GM19023 (cell line): ENCODE measurements at regions not wholly inside any gene's neighbourhood (a gene's known extent, or its start where the extent isn't known, plus 50 kb on each side); places are given as distances from the start of the nearest gene placed in this dataset.
"Not testable (repeated sequence)": the region's sequence is repeated elsewhere in the genome, so short reads cannot be mapped to it uniquely, and the experiment has no call there.

Experiments used
- ATAC-seq: cut with Tn5 transposase; IDR thresholded peaks from one replicate; pipeline ENCODE4 v1.9.1; 2021; ENCODE audit warnings: mild to moderate bottlenecking, moderate library complexity; ENCODE audit not compliant: unreplicated experiment

DNA sequence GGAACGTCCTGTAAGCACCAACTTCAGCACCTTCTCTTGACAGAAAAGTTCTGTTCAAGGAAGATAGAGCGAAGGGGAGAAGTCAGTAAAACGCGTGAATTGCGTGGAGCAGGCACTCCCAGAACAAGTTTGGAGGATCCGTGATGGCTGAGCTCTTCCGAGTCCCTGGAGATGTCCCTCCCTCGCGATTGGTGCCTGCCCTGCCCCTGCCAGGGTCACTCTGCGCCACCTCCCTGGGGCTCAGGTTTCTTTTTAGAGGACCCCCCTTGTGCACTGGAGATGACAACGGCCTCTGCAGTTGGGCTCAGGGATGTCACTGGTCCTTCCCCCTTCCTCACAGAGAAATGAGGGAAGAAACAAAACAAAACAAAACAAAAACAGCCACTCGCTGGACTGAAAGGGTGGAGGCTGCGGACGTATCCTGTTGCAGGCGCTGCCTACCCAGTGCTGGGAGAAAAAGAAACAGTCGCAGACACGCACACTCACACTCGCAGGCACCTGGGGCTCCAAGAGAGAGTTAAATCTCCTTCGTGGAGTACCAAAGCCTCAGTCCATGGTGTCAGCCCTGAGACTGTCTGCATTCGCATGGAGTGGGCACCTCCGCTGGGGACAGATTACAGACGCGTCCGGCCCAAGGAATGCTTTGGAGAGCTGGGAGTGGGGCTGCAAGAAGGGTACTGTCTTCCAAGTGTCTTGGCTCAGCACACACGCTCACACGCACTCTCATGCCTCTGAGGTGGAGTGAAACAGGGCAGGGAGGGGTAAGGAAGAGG is 512.7 kb downstream of the SLCO4C1 start:
- ATAC-seq = no peak

DNA sequence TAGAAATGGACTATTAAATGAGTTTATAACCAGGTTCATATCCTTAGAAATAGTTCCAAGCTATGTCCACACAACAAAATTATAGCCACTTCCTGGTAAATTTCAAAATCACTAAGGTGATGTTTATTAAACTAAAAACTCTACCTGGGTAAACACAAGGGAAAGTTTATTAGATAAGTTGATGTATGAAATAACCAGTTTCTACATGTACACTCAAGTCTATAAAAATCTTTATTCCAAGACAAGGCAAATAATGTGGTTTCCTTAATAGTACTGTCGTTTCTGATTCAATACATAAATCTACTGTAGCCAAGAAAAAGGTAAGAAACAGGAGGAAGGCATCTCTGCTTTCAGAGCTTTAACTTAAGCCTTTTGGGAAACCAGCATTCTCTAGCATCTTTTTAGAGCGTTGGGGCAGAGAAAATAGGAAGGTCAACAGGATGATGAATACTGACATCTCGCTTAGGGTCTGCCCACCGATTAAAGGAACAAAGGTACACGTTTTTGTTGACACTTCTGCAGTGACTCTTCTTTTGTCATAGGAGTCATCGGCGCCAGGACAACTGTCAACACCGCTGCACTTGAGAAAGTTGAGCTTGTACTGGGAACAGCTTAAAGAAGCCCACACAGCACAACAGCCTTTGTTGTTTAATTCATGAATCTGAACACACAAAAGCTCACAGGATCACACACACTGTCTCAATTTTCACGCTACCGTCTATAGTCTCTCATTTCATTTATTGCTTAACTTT is 513.6 kb downstream of the SLCO4C1 start:
- ATAC-seq = no peak

- ATAC-seq = no peak
Observed at GRCh38 chr5:101751105-101751504, 545.0 kb downstream of the SLCO4C1 start.

GRCh38 chr5:101743000-101743399 is 553.1 kb downstream of the SLCO4C1 start:
- ATAC-seq = not testable (repeated sequence)

DNA sequence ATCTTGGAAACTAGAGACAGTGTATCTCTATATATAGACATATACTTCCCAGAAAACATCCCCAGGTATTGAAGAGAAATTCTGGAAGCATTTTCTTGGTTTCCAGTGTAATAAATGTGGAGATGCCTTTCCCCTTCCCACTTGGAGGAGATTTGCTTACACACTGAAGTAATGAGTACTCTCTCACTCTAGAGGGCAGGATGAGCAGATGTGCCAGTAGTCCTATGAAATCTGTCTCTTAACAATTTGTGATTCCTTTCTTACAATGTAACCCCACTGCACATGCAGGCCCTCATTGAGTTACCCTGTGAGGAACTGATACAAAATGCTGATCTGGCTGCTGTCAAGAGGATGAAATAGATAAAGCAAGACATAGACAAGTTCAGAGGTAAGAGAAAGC is 567.2 kb downstream of the SLCO4C1 start:
- no peak for ATAC-seq

- ATAC-seq = no peak
Observed at GRCh38 chr5:101721543-101721942, 574.5 kb downstream of the SLCO4C1 start.

DNA sequence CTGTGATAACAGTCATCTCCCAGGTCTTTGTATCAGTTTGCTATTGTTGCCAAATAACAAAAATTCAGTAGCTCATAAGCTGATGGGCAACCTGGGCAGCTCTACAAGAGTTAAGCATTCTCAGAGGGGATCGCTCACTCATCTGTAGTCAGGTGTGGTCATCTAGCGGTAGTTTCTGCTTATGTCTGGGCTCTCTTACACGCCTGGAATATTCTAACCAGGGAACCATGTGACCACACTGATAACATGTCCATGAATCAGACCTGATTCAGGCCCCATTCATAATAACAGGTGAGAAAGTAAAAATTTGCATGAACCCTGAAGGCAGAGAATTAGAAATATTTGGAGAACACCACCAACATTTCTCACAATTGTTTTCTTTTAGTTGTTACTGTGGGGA is 576.1 kb downstream of the SLCO4C1 start:
- ATAC-seq = no peak

- ATAC-seq = no peak
Observed at GRCh38 chr5:101717721-101718120, 578.4 kb downstream of the SLCO4C1 start.

DNA sequence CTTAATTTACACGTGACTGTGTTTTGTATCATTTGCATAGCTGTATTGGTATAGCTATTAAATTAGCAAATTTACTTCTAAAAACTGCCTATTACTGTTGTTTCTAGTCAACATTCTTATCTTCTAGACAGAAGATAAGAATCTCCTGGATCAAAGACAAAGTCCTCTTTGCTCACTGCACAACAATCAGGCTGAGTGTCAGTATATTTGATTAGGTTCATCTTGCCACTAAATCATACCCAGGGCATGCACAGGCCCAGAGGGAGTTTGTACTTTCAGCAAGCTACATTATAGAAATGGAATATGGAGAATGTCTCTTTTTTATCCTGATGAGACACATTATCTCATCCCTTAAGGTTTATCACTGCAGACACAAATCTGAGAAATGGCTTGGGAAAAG is 579.1 kb downstream of the SLCO4C1 start:
- no peak for ATAC-seq

DNA sequence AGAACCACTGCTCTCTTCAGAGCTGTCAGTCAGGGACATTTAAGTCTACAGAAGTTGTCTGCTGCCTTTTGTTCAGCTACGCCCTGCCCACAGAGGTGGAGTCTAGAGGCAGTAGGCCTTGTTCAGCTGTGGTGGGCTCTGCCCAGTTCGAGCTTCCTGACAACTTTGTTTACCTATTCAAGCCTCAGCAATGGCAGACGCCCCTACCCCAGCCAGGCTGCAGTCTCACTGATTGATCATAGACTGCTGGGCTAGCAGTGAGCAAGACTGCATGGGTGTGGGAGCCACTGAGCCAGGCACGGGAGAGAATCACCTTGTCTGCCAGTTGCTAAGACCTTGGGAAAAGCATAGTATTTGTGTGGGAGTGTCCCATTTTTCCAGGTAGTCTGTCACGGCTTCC is 580.3 kb downstream of the SLCO4C1 start:
- not testable (repeated sequence) for ATAC-seq

DNA sequence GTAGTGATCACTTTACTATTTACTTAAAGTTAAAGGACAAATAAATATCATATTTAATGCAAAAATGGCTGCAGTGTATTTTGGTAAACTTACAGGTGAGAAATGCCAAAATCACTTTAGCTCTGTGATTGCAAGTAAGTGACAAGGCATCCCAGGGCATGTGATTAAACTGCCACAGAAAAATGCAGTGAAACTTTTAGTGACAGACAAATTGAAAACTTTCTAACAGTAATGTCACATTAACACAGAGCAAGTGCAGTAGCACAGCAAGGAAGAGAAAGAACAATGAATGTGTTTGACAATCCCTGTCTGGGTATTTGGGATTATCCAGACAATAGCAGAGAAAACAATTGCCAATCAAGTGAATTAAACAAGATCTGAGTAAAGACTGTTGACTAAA is 606.8 kb downstream of the SLCO4C1 start:
- no peak for ATAC-seq

- no peak for ATAC-seq
Observed at GRCh38 chr5:101688156-101688555, 607.9 kb downstream of the SLCO4C1 start.

- ATAC-seq = no peak
Observed at GRCh38 chr5:101687349-101687985, 608.6 kb downstream of the SLCO4C1 start.

DNA sequence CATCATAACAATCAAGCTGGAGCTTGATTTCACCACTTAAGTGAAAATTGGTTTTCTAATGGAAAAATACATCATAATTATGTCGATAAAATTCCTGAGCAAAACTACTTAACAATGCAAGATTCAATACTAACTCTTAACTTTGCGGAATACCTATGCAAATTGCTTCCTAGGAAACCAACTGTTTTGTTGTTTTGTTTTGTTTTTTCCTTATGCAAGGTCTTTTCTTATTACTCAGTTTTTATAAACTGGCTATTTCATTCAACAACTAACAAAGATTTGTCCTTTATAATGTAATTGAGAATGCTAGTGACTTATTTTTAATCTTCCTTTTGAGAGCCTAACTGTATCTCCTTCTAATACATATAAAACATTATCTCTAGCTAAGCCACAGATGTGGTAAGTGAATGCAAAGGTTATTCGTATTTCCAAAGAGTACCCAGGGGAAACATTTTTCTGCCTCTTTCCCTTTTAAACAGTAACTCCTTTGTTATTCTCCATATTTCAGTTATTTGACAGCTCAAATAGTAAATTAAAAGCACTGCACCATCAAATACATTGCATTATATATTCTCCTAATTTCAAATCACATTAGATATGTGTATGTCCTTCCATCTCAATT is 609.4 kb downstream of the SLCO4C1 start:
- no peak for ATAC-seq

DNA sequence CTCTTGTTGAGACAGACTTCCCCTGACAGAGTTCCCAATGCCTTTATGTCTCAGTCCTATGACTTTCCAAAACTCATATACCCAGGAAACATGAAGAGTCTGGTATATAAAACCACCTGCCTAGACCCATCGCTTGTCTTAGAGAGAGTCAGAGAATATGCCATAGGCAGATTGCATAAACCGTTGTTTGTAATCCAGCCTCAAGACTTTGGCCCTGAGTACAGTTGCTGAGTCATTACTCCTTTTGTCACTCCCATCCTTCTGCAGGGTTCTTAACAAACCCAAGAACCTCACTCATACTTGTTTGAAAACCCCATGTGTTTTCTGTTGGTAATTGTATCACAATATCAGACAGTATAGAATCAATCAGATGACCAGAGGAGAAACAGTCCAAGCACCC is 616.3 kb downstream of the SLCO4C1 start:
- no peak for ATAC-seq

- ATAC-seq = peak; percentile 69
Observed at GRCh38 chr5:101678481-101679193, 617.4 kb downstream of the SLCO4C1 start.

DNA sequence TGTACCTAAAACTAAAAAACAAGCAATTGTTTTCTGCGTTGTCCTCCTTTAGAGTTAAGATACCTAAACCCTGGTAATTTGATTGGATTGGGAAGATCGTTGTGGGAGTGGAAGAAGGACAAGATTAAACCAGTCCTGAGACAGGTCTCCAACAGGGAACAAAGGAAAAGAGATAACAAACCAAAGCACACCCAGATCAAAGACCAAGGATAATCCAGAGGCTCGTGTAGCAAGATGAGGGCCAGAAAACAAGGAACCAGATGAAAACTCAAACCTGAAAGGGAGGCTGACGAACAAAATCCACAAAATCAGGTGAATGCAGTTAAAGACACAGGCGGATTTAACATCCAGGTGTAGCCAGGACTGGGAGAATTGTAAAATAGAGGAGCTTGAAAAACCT is 618.1 kb downstream of the SLCO4C1 start:
- no peak for ATAC-seq

GRCh38 chr5:101676646-101677045 is 619.4 kb downstream of the SLCO4C1 start:
- no peak for ATAC-seq

DNA sequence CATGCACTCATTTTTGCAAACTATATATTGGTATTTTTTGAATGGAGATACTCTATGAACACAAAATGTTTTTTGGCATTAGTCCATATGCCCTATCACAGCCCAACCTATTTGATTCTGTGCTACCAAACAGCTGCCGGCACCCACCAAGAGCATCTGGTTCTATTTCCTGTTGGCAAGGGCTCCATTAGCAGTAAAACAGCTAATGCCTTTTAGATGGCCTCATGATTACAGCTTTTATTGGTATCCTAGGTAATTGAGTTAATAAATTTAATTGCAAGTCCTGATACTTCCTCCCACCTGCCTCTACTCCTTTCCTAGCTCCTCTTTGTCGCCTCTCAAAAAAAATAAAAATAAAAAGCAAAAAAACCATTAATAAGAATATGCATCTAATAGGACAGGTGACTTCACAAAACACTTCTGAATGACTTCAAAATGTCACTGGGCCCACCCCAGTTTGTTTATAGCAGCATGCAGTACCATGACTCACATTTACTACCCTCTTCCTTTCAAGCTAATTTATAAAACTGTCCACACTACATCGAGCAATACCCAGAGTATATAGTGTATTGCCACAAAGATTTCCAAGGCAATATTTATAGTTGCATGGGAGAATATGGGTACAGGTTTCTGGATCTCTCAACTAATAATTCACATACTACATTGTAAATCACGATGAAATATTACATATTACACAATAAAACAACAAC is 620.4 kb downstream of the SLCO4C1 start:
- ATAC-seq = no peak

DNA sequence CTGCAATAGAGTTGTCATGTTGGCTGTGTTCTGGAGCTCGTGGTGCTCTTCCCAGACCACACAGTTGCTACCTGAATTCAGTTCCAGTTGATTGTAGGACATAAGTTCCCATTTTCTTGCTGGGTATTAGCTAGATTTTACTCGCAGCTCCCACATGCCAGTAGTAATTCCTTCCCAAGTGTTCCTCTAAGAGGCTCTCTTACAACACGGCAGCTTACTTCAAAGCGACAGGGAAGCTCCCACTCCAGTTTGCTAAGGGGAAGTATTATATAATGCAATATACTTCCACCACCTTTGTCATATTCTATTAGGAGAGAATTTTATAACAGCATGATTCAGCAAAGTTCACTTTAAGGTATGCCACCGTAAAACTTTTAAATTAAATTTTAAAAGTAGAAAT is 623.0 kb downstream of the SLCO4C1 start:
- no peak for ATAC-seq
